ENCODE measurements at regions not wholly inside any gene's neighbourhood (a gene's known extent, or its start where the extent isn't known, plus 50 kb on each side); places are given as distances from the start of the nearest gene placed in this dataset.

DNA sequence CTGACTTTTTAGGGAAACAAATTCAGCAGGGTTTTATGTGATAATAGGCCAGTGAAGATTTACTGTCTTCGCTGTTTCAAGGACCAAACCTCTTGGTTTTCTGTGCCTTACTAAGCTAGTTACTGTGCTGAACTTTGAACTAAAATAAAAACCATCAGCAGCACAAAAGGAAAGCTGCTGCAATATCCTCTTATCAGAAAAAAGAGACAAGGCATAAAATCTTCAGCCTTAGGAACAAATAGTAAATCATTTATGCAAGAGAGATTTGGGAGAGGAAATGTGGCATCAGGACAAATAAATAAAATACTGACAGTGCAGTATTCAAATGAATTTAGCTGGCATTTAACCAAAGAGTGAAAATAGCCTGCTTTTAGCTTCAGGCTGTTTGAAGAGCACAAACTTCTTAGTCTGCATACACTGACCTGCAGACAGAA is 64.1 kb upstream of the EHBP1 start (continued):
- TF ChIP-seq, protein P1, sequence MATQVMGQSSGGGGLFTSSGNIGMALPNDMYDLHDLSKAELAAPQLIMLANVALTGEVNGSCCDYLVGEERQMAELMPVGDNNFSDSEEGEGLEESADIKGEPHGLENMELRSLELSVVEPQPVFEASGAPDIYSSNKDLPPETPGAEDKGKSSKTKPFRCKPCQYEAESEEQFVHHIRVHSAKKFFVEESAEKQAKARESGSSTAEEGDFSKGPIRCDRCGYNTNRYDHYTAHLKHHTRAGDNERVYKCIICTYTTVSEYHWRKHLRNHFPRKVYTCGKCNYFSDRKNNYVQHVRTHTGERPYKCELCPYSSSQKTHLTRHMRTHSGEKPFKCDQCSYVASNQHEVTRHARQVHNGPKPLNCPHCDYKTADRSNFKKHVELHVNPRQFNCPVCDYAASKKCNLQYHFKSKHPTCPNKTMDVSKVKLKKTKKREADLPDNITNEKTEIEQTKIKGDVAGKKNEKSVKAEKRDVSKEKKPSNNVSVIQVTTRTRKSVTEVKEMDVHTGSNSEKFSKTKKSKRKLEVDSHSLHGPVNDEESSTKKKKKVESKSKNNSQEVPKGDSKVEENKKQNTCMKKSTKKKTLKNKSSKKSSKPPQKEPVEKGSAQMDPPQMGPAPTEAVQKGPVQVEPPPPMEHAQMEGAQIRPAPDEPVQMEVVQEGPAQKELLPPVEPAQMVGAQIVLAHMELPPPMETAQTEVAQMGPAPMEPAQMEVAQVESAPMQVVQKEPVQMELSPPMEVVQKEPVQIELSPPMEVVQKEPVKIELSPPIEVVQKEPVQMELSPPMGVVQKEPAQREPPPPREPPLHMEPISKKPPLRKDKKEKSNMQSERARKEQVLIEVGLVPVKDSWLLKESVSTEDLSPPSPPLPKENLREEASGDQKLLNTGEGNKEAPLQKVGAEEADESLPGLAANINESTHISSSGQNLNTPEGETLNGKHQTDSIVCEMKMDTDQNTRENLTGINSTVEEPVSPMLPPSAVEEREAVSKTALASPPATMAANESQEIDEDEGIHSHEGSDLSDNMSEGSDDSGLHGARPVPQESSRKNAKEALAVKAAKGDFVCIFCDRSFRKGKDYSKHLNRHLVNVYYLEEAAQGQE (IDR thresholded peaks at IDR 0.05; ENCODE audit: low read depth, low read length): no peak
- TF ChIP-seq GABPA (IDR thresholded peaks at IDR 0.05; ENCODE audit: low read depth) (no peak), IKZF2 (IDR thresholded peaks at IDR 0.05) (no peak)
- TF ChIP-seq, protein P2, sequence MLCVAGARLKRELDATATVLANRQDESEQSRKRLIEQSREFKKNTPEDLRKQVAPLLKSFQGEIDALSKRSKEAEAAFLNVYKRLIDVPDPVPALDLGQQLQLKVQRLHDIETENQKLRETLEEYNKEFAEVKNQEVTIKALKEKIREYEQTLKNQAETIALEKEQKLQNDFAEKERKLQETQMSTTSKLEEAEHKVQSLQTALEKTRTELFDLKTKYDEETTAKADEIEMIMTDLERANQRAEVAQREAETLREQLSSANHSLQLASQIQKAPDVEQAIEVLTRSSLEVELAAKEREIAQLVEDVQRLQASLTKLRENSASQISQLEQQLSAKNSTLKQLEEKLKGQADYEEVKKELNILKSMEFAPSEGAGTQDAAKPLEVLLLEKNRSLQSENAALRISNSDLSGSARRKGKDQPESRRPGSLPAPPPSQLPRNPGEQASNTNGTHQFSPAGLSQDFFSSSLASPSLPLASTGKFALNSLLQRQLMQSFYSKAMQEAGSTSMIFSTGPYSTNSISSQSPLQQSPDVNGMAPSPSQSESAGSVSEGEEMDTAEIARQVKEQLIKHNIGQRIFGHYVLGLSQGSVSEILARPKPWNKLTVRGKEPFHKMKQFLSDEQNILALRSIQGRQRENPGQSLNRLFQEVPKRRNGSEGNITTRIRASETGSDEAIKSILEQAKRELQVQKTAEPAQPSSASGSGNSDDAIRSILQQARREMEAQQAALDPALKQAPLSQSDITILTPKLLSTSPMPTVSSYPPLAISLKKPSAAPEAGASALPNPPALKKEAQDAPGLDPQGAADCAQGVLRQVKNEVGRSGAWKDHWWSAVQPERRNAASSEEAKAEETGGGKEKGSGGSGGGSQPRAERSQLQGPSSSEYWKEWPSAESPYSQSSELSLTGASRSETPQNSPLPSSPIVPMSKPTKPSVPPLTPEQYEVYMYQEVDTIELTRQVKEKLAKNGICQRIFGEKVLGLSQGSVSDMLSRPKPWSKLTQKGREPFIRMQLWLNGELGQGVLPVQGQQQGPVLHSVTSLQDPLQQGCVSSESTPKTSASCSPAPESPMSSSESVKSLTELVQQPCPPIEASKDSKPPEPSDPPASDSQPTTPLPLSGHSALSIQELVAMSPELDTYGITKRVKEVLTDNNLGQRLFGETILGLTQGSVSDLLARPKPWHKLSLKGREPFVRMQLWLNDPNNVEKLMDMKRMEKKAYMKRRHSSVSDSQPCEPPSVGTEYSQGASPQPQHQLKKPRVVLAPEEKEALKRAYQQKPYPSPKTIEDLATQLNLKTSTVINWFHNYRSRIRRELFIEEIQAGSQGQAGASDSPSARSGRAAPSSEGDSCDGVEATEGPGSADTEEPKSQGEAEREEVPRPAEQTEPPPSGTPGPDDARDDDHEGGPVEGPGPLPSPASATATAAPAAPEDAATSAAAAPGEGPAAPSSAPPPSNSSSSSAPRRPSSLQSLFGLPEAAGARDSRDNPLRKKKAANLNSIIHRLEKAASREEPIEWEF (IDR thresholded peaks at IDR 0.05; ENCODE audit: insufficient replicate concordance, low read depth, low read length): no peak

Data from GM12878 (cell line).